Keratinocyte (primary cell): ENCODE measurements at regions not wholly inside any gene's neighbourhood (a gene's known extent, or its start where the extent isn't known, plus 50 kb on each side); places are given as distances from the start of the nearest gene placed in this dataset.

Experiments
- DNase-seq: peaks from one replicate; pipeline ENCODE4 v3.0.0-alpha.2; 2011; ENCODE audit warnings: low read depth, missing footprints, low spot score
- FAIRE-seq: peaks from 2 replicates; lab custom pipeline; 2011; peaks lifted over from hg19 to GRCh38; lab: Jason Lieb, UNC
- H2AFZ ChIP-seq: 2 replicates; pipeline ENCODE4 v1.6.0; 2012; ENCODE audit warnings: low read length, control low read depth, inconsistent platforms; ENCODE audit not compliant: control insufficient read depth
- H3K27ac ChIP-seq: 2 replicates; pipeline ENCODE4 v1.5.1; 2011; ENCODE audit warnings: low read length; ENCODE audit not compliant: control insufficient read depth, insufficient read depth
- H3K27me3 ChIP-seq: 3 replicates; pipeline ENCODE4 v1.6.0; 2011; ENCODE audit warnings: low read length; ENCODE audit not compliant: control insufficient read depth, insufficient read depth; ENCODE audit errors: extremely low read depth
- H3K36me3 ChIP-seq, 2 experiments: 2 replicates in 1 of 2; 3 replicates in 1 of 2; pipeline ENCODE4 v1.5.1; 2011; ENCODE audit warnings: low read length in 2 of 2, mild to moderate bottlenecking in 1 of 2; ENCODE audit not compliant: control insufficient read depth in 2 of 2, insufficient read depth in 2 of 2; ENCODE audit errors: extremely low read depth in 1 of 2
- H3K4me1 ChIP-seq: 3 replicates; pipeline ENCODE4 v1.5.1; 2011; ENCODE audit warnings: low read length; ENCODE audit not compliant: control insufficient read depth, insufficient read depth; ENCODE audit errors: extremely low read depth
- H3K4me2 ChIP-seq: 3 replicates; pipeline ENCODE4 v1.6.0; 2011; ENCODE audit warnings: low read depth, low read length; ENCODE audit not compliant: control insufficient read depth, insufficient read depth; ENCODE audit errors: extremely low read depth
- H3K4me3 ChIP-seq, 3 experiments: fragments of 200-600 bp in 1 of 3; sonication (generic) in 1 of 3; 2 replicates in 2 of 3; 3 replicates in 1 of 3; pipeline ENCODE4 v1.5.1; 2011 to 2016; ENCODE audit warnings: low read length in 3 of 3, mild to moderate bottlenecking in 3 of 3, control low read depth in 2 of 3, inconsistent platforms in 1 of 3, low read depth in 1 of 3, mixed read lengths in 1 of 3, mixed run types in 1 of 3, moderate library complexity in 1 of 3; ENCODE audit not compliant: control insufficient read depth in 2 of 3, insufficient read depth in 2 of 3; ENCODE audit errors: extremely low read depth in 1 of 3
- H3K79me2 ChIP-seq: 2 replicates; pipeline ENCODE4 v1.6.0; 2012; ENCODE audit warnings: low read length; ENCODE audit not compliant: control insufficient read depth, insufficient read depth
- H3K9ac ChIP-seq: 3 replicates; pipeline ENCODE4 v1.6.0; 2011; ENCODE audit warnings: low read length; ENCODE audit not compliant: control insufficient read depth, insufficient read depth; ENCODE audit errors: extremely low read depth
- H3K9me1 ChIP-seq: 3 replicates; pipeline ENCODE4 v1.6.0; 2011; ENCODE audit warnings: low read length; ENCODE audit not compliant: control insufficient read depth, insufficient read depth; ENCODE audit errors: extremely low read depth
- H3K9me3 ChIP-seq: 2 replicates; pipeline ENCODE4 v1.5.1; 2012; ENCODE audit warnings: low read depth, low read length; ENCODE audit not compliant: control insufficient read depth
- H4K20me1 ChIP-seq: 3 replicates; pipeline ENCODE4 v1.6.0; 2011; ENCODE audit warnings: low read length; ENCODE audit not compliant: control insufficient read depth, insufficient read depth; ENCODE audit errors: extremely low read depth
- CTCF ChIP-seq, 3 experiments: IDR thresholded peaks in 1 of 3; conservative IDR thresholded peaks in 1 of 3; optimal IDR thresholded peaks in 1 of 3; 2 replicates in 2 of 3; 3 replicates in 1 of 3; pipeline versions ENCODE3 to v1.5.1; 2011; ENCODE audit warnings: low read length in 3 of 3, mild to moderate bottlenecking in 3 of 3, moderate library complexity in 2 of 3, control low read depth in 1 of 3, inconsistent platforms in 1 of 3; ENCODE audit not compliant: insufficient read depth in 2 of 3; ENCODE audit errors: extremely low read depth in 1 of 3
- EZH2 ChIP-seq: IDR thresholded peaks from one replicate; pipeline ENCODE4 v1.6.1; 2012; ENCODE audit warnings: inconsistent platforms, mild to moderate bottlenecking, low read length, moderate library complexity
- dilution Hi-C: fragments of 300-500 bp; cut with MboI; formaldehyde crosslinking; loops from one replicate; pipeline ENCODE4 v1.7.0; 2020; ENCODE audit warnings: low sequenced_read_pairs; ENCODE audit not compliant: extremely low pct_ligation_motif_present

- dilution Hi-C loops = no loop called here
- FAIRE-seq (no peak), DNase-seq (no peak)
- no peak overlapping the region for H3K27ac ChIP-seq
- H3K27me3 ChIP-seq = no peaks in the 10 kb centered on the region
- no peak overlapping the region for H2AFZ ChIP-seq
- H3K36me3 ChIP-seq = no peaks in the 10 kb centered on the region
- H3K9me1 ChIP-seq = no peaks in the 10 kb centered on the region
- no peak overlapping the region for H3K4me3 ChIP-seq
- H3K79me2 ChIP-seq = no peaks in the 10 kb centered on the region
- no peak overlapping the region for H3K4me2 ChIP-seq
- H4K20me1 ChIP-seq = no peaks in the 10 kb centered on the region
- no peaks in the 10 kb centered on the region for H3K9me3 ChIP-seq
- TF ChIP-seq EZH2 (no peak), CTCF (optimal IDR thresholded peaks at IDR 0.05 in 1 of 3, IDR thresholded peaks at IDR 0.05 in 1 of 3, conservative IDR thresholded peaks at IDR 0.05 in 1 of 3; ENCODE audit: extremely low read depth in 1 of 3, insufficient read depth in 2 of 3, low read length in 3 of 3) (no peak)
- H3K9ac ChIP-seq = no peak overlapping the region
- H3K4me1 ChIP-seq = no peaks in the 10 kb centered on the region
These were observed 78.1 kb upstream of the OLFM4 start for GRCh38 chr13:52950436-52950956.

GRCh38 chr13:52949742-52950141 lies 78.9 kb upstream of the OLFM4 start:
- Histone ChIP-seq H3K79me2 (no peaks in the 10 kb centered on the region), H3K4me3 (no peak overlapping the region), H3K4me2 (no peak overlapping the region), H2AFZ (no peak overlapping the region), H3K9ac (no peak overlapping the region), H3K9me3 (no peaks in the 10 kb centered on the region), H3K4me1 (no peaks in the 10 kb centered on the region), H3K27ac (no peak overlapping the region), H4K20me1 (no peaks in the 10 kb centered on the region), H3K36me3 (no peaks in the 10 kb centered on the region), H3K27me3 (no peaks in the 10 kb centered on the region), H3K9me1 (no peaks in the 10 kb centered on the region)
- FAIRE-seq = no peak
- dilution Hi-C loops = no loop called here
- TF ChIP-seq CTCF (optimal IDR thresholded peaks at IDR 0.05 in 1 of 3, IDR thresholded peaks at IDR 0.05 in 1 of 3, conservative IDR thresholded peaks at IDR 0.05 in 1 of 3; ENCODE audit: extremely low read depth in 1 of 3, insufficient read depth in 2 of 3, low read length in 3 of 3) (no peak), EZH2 (no peak)
- DNase-seq = no peak
